Omental fat pad (tissue), 3 donors: ENCODE measurements at regions not wholly inside any gene's neighbourhood (a gene's known extent, or its start where the extent isn't known, plus 50 kb on each side); places are given as distances from the start of the nearest gene placed in this dataset.
"Not testable (repeated sequence)": the region's sequence is repeated elsewhere in the genome, so short reads cannot be mapped to it uniquely, and the experiment has no call there.

Experiments
- ATAC-seq: fragments of 150-250 bp; one replicate; pipeline ENCODE4 v1.9.1; 2016; ENCODE audit warnings: mild to moderate bottlenecking, moderate library complexity; ENCODE audit not compliant: low FRiP score
- DNase-seq: peaks from one replicate; pipeline ENCODE4 v3.0.0-alpha.2; 2019; ENCODE audit warnings: low spot score
- CTCF ChIP-seq, 3 donors: fragments of 450-650 bp; IDR thresholded peaks; one replicate each; pipeline ENCODE4 v1.5.1; 2016 to 2017; ENCODE audit warnings: antibody characterized with exemption in 3 of 3, mild to moderate bottlenecking in 3 of 3, moderate library complexity in 2 of 3

GRCh38 chr16:76713191-76713590, 436.0 kb downstream of the CNTNAP4 start:
- no peak for ATAC-seq
- TF ChIP-seq CTCF (IDR thresholded peaks at IDR 0.05), result no peak
- DNase-seq, result no peak

- not testable (repeated sequence) for ATAC-seq, DNase-seq
Measured at GRCh38 chr16:76716251-76716650, 439.1 kb downstream of the CNTNAP4 start.

GRCh38 chr16:76724181-76724580, 447.0 kb downstream of the CNTNAP4 start:
- no peak for ATAC-seq
- DNase-seq, result no peak
- no peak for TF ChIP-seq CTCF (IDR thresholded peaks at IDR 0.05)

- TF ChIP-seq CTCF (IDR thresholded peaks at IDR 0.05), result no peak
Measured at GRCh38 chr16:76729525-76729924, 452.3 kb downstream of the CNTNAP4 start.

GRCh38 chr16:76732894-76733293, 455.7 kb downstream of the CNTNAP4 start:
- no peak for TF ChIP-seq CTCF (IDR thresholded peaks at IDR 0.05)
- ATAC-seq, result no peak
- no peak for DNase-seq

More at GRCh38 chr16:76729525-76729924, 452.3 kb downstream of the CNTNAP4 start:
- DNase-seq, result no peak
- no peak for ATAC-seq

GRCh38 chr16:76741623-76742022, 449.4 kb upstream of the MON1B start:
- DNase-seq, result no peak
- no peak for TF ChIP-seq CTCF (IDR thresholded peaks at IDR 0.05)
- no peak for ATAC-seq

GRCh38 chr16:76748461-76749348, 442.3 kb upstream of the MON1B start:
- TF ChIP-seq CTCF (IDR thresholded peaks at IDR 0.05), result no peak
- no peak for ATAC-seq
- no peak for DNase-seq
